ENCODE measurements at regions not wholly inside any gene's neighbourhood (a gene's known extent, or its start where the extent isn't known, plus 50 kb on each side); places are given as distances from the start of the nearest gene placed in this dataset.
A peak's percentile ranks its signal among the peaks of the same experiment; 100 is the strongest.
"Not testable (repeated sequence)": the region's sequence is repeated elsewhere in the genome, so short reads cannot be mapped to it uniquely, and the experiment has no call there.

DNA sequence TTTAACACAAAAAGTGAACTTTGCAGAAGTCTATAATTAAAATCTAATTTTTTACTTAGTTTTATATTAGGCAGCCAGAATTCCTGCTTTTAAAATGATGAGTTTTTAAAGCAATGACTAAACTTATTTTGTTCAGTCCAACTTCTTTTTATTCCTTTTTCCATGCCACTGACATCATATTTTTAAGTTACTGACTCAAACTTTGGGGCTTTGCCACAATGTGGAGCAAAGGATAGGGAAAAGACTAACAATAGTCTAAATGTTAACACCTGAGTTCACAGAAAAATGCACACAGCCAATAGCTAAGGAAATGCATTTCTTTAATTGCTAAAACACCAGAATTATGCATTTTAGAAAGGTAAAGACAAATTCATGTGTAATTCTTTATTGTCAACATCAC lies 647.6 kb upstream of the DPPA4 start:
- no peak overlapping the region for H3K4me3 ChIP-seq (ENCODE audit: low read depth, low read length)
- no peaks in the 10 kb centered on the region for H3K36me3 ChIP-seq (ENCODE audit: control insufficient read depth, insufficient read depth, low read length)
- FAIRE-seq = no peak
- H3K27me3 ChIP-seq (ENCODE audit: control insufficient read depth, insufficient read depth, low read length) = no peaks in the 10 kb centered on the region
- DNase-seq (ENCODE audit: low read depth) = no peak
- TF ChIP-seq, protein P1, sequence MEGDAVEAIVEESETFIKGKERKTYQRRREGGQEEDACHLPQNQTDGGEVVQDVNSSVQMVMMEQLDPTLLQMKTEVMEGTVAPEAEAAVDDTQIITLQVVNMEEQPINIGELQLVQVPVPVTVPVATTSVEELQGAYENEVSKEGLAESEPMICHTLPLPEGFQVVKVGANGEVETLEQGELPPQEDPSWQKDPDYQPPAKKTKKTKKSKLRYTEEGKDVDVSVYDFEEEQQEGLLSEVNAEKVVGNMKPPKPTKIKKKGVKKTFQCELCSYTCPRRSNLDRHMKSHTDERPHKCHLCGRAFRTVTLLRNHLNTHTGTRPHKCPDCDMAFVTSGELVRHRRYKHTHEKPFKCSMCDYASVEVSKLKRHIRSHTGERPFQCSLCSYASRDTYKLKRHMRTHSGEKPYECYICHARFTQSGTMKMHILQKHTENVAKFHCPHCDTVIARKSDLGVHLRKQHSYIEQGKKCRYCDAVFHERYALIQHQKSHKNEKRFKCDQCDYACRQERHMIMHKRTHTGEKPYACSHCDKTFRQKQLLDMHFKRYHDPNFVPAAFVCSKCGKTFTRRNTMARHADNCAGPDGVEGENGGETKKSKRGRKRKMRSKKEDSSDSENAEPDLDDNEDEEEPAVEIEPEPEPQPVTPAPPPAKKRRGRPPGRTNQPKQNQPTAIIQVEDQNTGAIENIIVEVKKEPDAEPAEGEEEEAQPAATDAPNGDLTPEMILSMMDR (IDR thresholded peaks at IDR 0.05; ENCODE audit: insufficient read depth, low read length, severe bottlenecking) = no peak

- peak; percentile 52 for DNase-seq (ENCODE audit: low read depth)
- H3K4me3 ChIP-seq (ENCODE audit: low read depth, low read length) = no peak overlapping the region
- no peaks in the 10 kb centered on the region for H3K36me3 ChIP-seq (ENCODE audit: control insufficient read depth, insufficient read depth, low read length)
- no peak for FAIRE-seq
- no peaks in the 10 kb centered on the region for H3K27me3 ChIP-seq (ENCODE audit: control insufficient read depth, insufficient read depth, low read length)
- TF ChIP-seq, protein P1 (IDR thresholded peaks at IDR 0.05; ENCODE audit: insufficient read depth, low read length, severe bottlenecking) = no peak
Observed at GRCh38 chr3:109985943-109986555, 648.7 kb upstream of the DPPA4 start.

- TF ChIP-seq, protein P1 (IDR thresholded peaks at IDR 0.05; ENCODE audit: insufficient read depth, low read length, severe bottlenecking) = no peak
- no peak overlapping the region for H3K4me3 ChIP-seq (ENCODE audit: low read depth, low read length)
- no peaks in the 10 kb centered on the region for H3K27me3 ChIP-seq (ENCODE audit: control insufficient read depth, insufficient read depth, low read length)
- peak; percentile 13 for DNase-seq (ENCODE audit: low read depth)
- no peak for FAIRE-seq
- no peaks in the 10 kb centered on the region for H3K36me3 ChIP-seq (ENCODE audit: control insufficient read depth, insufficient read depth, low read length)
Observed at GRCh38 chr3:109994853-109995252, 657.5 kb upstream of the DPPA4 start.

DNA sequence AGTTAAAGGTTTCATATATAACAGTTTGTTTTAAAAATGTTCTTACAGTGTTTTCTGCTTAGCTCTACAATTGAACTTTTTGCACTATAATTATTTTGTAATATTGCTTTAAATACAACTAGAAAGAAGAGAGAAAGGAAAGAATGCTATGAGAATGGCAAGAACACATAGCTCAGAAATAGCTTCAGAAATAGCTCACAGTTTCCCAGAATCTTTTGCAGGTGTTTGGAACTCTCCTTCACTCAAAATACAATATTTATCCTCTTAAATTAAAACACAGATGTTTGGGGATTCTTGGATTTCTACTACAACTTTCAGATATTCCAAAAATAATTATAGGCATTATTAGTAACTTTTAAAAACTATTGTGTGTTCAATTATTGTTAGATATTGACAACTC lies 658.0 kb upstream of the DPPA4 start:
- H3K4me3 ChIP-seq (ENCODE audit: low read depth, low read length) = no peak overlapping the region
- H3K36me3 ChIP-seq (ENCODE audit: control insufficient read depth, insufficient read depth, low read length) = no peaks in the 10 kb centered on the region
- DNase-seq (ENCODE audit: low read depth) = no peak
- TF ChIP-seq, protein P1 (IDR thresholded peaks at IDR 0.05; ENCODE audit: insufficient read depth, low read length, severe bottlenecking) = no peak
- no peak for FAIRE-seq
- H3K27me3 ChIP-seq (ENCODE audit: control insufficient read depth, insufficient read depth, low read length) = no peaks in the 10 kb centered on the region

- not testable (repeated sequence) for FAIRE-seq; DNase-seq (ENCODE audit: low read depth); H3K36me3 ChIP-seq (ENCODE audit: control insufficient read depth, insufficient read depth, low read length); H3K27me3 ChIP-seq (ENCODE audit: control insufficient read depth, insufficient read depth, low read length); H3K4me3 ChIP-seq (ENCODE audit: low read depth, low read length)
Observed at GRCh38 chr3:110001905-110002304, 664.6 kb upstream of the DPPA4 start.

- Histone ChIP-seq H3K27me3 (ENCODE audit: control insufficient read depth, insufficient read depth, low read length) (no peaks in the 10 kb centered on the region), H3K4me3 (ENCODE audit: low read depth, low read length) (no peak overlapping the region), H3K36me3 (ENCODE audit: control insufficient read depth, insufficient read depth, low read length) (no peaks in the 10 kb centered on the region)
- no peak for DNase-seq (ENCODE audit: low read depth)
- TF ChIP-seq, protein P1 (IDR thresholded peaks at IDR 0.05; ENCODE audit: insufficient read depth, low read length, severe bottlenecking) = no peak
- FAIRE-seq = no peak
Observed at GRCh38 chr3:110006913-110007312, 669.6 kb upstream of the DPPA4 start.

Measured in bronchial epithelial cell (primary cell).